Posterior vena cava (tissue), 2 donors: ENCODE measurements at regions not wholly inside any gene's neighbourhood (a gene's known extent, or its start where the extent isn't known, plus 50 kb on each side); places are given as distances from the start of the nearest gene placed in this dataset.
"Not testable (repeated sequence)": the region's sequence is repeated elsewhere in the genome, so short reads cannot be mapped to it uniquely, and the experiment has no call there.

Source experiments
- DNase-seq: peaks from one replicate; pipeline ENCODE4 v3.0.0-alpha.2; 2020; ENCODE audit warnings: low spot score
- intact Hi-C, 2 donors: fragments of 100-400 bp; cut with DNase I; formaldehyde crosslinking; loops; one replicate each; pipeline versions ENCODE4 v1.14.1 to v1.14.2; 2022 to 2023
- donor health status: DM: yes; HTN: yes; CAD: no.
- donor health status: DM: yes; HTN: yes; CAD: no.

DNA sequence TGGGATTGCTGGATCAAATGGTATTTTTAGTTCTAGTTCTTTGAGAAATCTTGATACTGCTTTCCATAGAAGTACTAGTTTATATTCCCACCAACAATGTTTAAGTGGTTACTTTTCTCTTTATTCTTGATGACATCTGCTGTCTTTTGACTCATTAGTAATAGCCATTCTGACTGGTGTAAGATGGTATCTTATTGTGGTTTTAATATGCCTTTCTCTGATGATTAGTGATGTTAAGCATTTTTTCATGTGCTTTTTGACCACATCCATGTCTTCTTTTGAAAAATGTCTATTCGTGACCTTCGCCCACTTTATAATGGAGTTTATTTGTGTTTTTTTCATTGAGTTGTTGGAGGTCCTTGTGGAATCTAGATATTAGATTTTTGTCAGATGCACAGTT, 865.7 kb downstream of the SLC6A15 start:
- intact Hi-C loops = no loop called here
- no peak for DNase-seq

DNA sequence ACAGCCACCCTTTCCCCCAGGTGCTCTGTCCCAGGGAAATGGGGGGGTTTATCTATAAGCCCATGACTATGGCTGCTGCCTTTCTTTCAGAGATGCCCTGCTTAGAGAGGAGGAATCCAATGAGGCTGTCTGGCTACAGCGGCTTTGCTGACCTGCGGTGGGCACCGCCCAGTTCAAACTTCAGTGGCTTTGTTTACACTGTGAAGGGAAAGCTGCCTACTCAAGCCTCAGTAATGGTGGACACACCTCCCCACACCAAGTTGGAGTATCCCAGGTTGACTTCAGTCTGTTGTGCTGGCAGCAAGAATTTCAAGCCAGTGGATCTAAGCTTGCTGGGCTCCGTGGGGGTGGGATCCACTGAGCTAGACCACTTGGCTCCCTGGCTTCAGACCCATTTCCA, 869.2 kb downstream of the SLC6A15 start:
- DNase-seq = no peak
- intact Hi-C loops = no loop called here

DNA sequence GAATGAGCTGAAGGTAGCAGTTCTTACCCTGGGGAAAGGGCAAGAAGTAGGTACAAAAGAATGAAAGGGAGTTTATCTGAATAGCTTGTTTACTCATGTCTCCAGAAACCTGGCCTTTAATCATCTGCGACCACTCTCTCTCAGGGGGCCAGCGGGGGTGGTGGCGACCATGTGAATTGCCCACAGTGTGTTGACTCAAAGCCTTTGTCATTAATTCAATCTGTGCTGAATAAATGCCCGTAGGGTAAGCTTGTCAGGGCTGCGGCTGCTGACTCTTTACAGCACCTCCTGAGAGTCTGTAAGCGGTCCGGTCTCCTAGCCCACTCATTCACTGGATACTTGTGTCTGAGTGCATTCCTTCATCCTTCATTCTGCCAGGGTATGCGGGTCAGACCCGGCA, 874.4 kb downstream of the SLC6A15 start:
- intact Hi-C loops = no loop called here

DNA sequence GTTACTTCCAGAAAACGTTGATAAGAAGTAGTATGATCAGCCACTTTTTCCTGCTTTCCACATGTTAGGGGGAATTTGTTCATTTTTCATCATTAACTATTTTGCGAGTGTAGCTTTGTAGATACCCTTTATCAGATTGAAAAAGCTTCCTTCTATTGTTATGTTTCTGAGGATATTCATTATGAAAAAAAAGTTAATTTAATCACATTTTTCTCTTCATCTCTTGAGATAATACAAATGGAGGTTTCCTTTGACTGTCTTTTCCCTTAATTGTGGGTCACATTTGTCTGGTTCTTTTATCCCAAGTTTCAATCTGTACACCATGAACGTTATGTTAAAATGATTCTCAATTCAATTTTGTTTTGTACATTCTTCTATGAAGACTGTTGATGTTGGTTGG, 875.7 kb downstream of the SLC6A15 start:
- no peak for DNase-seq
- intact Hi-C loops = no loop called here

More for the DNA sequence above, 874.4 kb downstream of the SLC6A15 start:
- no peak for DNase-seq

DNA sequence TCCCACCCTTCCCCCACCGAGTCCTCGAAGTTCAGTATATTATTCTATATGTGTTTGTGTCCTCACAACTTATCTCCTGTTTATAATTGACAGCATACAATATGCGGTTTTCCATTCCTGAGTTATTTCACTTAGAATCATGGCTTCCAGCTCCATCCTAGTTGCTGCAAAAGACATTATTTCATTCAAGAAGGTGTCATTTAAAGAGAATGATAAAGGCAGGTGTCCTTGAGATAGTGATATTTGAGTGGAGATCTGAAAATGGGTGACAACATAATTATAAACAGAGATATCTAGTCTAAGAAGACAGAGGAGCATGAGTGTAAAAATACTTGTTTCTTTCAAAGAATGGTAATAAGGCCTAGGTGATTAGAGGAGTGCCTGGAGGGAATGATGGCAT, 876.8 kb downstream of the SLC6A15 start:
- intact Hi-C loops = no loop called here
- no peak for DNase-seq

DNA sequence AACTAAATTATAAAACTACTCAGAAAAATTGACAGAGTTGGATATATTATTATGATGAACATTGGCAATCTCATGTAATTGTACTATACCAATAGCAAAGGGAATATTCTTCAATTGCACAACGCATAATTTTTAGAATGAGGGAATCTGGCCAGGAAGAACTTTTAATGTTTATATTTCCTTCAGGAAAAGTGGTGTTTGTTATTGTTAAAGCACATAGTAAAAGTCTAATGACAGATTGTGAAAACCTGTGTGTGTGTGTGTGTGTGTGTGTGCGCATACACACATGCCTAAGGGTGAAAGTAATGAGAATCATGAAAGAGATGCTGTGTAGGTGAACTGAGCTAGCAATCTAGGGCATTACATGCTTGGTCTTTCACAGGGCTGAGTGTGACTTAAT, 877.7 kb downstream of the SLC6A15 start:
- intact Hi-C loops = no loop called here

DNA sequence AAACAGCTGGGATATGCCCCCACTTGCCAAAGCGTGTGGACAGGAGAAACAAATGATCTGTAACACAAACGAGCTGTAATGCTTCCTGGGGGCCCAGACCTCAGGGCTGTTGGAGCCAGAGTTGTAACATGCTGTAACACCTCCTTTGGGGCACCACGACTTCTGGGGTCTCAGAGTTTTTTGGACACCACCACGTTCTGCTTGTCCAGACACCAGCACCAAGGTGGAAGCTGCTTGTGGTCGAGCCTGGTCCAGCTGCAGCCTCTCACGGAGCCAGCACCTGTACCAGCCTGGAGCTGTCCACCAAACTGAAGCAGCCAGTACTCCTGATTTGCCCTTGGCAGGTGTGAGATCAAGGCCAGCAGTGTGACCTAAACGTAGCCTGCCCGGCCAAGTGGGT, 879.4 kb downstream of the SLC6A15 start:
- intact Hi-C loops = no loop called here
- DNase-seq = no peak

More for the DNA sequence above, 877.7 kb downstream of the SLC6A15 start:
- DNase-seq = no peak

DNA sequence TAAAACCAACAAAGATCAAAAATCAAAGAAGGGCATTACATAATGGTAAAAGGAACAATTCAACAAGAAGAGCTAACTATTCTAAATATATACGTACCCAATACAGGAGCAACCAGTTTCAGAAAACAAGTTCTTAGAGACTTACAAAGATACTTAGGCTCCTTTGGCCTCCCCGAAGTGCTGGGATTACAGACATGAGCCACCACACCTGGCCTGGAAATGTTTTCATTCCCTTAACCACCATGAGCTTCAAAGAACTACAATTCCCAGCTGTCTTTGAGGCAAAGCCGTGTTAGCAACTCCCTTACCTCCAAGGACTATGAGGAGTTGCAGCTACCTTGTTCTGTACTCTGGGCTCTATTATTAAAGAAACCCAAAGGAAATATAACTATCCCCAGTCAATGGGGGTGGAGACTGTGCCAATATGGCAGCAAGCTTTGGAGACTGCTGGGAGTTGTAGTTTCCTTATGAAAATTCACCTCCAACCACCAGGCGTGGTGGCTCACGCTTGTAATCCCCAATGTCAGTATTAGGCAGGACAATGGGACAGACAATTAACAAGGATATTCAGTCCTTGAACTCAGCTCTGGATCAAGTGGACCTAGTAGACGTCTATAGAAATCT, 893.9 kb downstream of the SLC6A15 start:
- intact Hi-C loops, DNase-seq: not testable (repeated sequence)

DNA sequence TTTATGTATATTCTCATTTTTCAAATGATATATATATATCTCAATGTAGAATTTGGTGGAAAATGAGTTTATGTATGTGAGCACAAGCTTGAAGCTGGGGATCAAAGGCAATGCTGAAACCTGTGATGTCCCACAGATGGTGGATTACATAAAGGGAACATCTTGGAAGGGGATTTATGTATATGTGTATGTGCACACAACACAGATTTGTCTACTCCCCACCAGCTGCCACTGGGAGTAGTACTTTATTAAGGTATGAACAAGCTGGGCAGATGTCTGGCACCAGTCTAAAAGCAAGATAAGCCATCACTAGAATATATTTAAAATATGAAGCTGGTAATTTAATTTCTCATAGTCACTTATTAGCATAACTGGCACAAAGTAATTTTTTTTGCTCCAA, 895.6 kb downstream of the SLC6A15 start:
- intact Hi-C loops = no loop called here
- DNase-seq = no peak

DNA sequence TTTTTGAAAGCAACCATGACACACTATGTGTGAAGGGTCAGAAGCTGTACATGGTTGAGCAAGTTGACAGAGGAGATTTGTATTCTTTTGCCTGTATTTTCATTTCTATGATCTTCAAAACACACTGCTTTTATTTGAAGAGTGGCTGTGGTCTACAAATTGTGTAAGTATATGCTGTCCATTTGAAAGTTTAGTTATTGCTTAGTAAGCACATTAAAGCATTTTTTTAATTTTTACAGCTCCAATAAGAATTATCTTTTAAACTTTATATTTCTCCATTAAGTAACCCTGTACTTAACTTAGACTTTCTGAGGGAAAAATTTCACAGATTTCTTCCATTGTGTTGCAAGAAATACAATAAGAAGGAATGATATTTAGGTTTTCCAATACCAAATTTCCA, 915.2 kb downstream of the SLC6A15 start:
- intact Hi-C loops = no loop called here
- no peak for DNase-seq

DNA sequence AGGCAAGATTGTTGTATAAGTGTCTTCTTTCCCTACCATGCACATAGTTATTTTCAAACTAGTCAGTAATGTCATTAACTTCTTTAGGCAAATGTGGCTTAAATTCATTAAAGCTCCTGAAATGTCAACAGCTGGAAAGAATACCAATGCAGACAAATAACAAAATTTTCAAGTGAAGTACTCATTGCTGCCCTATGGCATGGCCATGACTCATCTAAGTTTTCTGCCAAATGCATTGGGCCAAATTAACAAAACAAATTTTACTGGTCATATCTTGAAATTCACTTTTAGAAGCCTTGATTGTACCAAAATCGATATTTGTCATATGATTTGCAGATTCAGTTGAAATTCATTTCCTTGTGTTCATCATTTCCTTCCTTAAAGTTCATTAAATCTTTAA, 915.9 kb downstream of the SLC6A15 start:
- intact Hi-C loops = no loop called here
- DNase-seq = no peak

DNA sequence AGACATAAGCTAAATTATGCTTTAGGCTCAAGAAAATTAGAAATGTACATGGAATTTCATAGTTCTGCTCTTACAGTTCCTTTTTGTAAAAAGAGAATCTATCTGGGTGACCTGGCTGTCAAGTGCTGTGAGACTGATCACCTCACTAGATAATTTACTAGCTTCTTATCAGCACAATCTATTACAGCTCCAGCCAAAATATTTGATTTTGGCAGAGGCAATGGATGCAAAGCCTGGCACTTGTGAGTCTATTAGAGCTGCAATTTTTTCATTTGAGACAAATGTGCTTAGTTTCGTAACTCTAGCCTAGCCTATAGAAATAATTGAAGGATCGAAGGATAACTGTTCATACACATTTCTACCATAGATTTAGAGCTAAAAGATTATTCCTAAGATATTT, 927.5 kb downstream of the SLC6A15 start:
- no peak for DNase-seq
- intact Hi-C loops = no loop called here

DNA sequence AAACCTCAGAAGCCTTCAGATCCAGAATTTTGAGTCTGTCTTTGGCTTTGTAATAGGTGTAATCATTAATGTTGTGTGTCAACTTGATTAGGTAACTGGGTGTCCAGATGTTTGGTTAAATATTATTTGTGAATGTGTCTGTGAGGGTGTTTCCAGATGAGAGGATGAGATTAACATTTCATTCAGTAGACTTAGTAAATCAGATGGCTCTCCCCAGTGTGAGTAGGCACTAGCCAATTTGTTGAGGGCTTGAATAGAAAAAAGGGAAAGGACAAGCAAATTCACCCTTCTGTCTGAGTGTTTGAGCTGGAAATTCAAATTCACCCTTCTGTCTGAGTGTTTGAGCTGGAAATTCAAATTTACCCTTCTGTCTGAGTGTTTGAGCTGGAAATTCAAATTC, 932.2 kb downstream of the SLC6A15 start:
- intact Hi-C loops = no loop called here
- DNase-seq = no peak

DNA sequence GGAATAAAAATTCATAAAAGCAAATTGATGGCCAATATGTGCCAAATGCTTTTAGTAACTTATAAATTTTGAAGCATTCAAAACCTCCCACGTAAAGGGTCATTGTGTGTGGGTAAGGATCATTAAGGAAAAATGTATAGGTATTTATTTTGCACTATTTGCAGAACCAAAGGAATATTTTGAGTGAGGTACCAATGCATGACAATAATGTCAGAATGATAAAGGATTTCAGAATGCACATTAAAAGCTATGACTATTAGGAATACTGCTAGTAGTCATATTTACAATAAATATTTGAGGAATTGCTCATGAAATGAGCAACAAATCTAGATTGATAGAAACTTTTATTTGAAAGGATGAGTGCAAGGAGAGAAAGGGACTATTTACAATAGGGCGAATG, 932.8 kb downstream of the SLC6A15 start:
- intact Hi-C loops = no loop called here

DNA sequence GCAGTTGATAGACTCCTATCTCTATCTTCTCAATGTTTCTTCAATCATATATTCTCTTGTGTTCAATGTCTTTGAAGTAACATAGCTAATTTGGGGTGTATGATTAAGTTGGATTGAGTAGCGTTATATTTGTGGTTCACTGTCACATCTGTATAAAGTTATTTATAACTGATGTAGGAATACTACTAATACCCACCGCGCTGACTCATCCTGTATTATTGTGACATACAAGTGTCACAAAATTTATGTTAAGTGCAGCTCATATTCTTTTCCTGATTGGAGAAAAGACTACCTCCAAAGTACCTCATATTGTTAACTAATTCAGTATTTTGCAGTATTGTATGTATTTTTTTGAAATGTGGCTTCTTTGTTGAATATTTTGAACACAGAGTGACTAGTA, 940.8 kb downstream of the SLC6A15 start:
- intact Hi-C loops = no loop called here
- no peak for DNase-seq

More for the DNA sequence above, 932.8 kb downstream of the SLC6A15 start:
- no peak for DNase-seq

DNA sequence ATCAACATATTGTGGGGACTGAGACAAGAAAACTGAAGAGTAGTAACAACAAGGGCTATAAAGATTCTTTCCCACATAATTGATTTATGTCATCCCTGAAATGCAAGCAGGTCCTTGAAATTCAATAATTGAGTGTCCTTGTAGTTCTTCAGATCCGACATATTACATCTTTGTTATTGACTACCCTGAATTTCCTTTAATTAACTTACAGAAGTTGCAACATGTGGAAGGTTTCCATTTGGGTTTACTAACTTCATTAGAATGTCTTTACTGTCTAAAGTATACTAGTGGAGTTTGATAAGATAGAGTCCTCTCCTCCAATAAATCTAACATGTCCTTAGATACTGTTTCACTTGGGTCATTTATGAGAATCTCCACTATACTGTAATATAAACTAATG, 951.8 kb downstream of the SLC6A15 start:
- DNase-seq = no peak
- intact Hi-C loops = no loop called here

DNA sequence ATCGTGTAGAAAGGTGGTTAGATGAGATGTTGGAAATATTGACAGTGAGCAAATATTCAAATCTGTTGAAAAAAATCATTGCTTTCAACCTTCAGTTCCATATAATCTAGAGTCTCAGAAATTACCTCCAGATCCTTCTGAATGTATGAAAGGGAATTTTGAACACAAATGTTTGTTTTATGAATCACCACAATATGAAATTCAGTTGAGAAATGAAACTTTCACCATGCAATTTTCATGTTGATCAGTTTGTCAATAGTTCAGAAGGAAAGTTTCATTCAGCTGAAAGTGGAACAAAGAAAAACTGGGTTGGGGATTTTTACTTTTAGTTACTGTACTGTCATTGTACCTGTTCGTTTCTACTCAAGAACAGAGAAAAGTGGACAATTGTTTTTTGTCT, 953.6 kb downstream of the SLC6A15 start:
- intact Hi-C loops = no loop called here
- DNase-seq = no peak

DNA sequence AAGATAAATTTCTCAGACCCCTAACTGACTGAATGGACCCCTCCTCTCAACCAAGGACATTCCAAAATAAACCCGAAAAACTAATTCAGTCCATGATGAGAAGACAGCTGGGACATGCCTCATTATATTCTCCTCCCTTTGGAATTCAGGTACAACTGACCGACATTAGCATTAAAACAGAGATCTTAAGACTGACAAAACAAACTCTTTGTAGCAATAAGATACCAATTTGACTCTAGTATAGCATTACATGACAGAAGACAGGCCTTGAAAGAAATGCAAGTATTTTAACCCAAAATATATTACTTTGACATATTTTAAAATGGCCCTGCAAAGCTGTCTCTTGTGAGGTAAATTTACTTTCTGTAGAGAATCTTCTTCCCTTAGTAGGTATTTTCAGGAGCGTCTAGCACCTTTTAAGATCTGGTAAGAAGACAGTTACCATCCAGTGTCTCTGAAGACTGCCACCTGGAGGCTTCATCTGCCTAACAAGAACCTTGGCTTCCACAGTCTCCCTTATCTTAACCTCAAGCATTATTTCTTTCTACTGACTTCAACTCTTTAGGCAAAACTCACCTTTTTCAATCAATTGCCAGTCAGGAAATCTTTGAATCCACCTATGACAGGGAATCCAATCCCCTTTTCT, 957.5 kb downstream of the SLC6A15 start:
- DNase-seq = no peak
- intact Hi-C loops = no loop called here

DNA sequence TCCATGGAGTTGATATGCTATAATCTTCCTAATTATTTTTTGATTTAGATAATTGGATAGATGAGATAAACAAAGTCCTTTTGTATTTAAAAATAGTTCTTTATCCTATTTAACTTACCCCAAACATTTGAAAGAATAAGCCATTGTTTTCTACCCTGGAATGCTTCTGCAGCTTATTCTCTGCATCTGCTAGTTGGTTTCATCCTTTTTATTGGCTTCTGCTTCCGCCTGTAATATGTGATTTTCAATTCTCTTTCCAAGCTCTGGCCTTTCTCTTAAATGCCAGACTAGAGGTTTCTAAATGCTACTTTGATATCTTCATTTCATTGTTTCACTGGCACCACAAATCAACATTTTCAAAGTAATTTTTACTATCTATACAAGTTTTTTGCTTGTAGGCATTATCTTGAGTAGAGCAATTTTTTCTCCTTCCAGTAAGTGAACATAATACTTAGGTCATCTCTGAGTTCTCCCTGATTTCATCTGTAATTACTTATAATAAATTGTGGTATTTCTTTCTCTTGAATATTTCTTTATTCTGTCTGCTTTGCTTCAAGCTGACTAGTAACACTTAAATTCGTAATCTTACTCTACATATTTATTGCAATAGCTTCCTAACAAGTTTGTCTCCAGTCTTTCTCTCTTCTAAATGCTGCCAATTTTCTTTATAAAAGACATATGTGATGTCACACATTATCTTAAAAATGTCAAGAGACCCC, 958.4 kb downstream of the SLC6A15 start:
- no peak for DNase-seq
- intact Hi-C loops = no loop called here

DNA sequence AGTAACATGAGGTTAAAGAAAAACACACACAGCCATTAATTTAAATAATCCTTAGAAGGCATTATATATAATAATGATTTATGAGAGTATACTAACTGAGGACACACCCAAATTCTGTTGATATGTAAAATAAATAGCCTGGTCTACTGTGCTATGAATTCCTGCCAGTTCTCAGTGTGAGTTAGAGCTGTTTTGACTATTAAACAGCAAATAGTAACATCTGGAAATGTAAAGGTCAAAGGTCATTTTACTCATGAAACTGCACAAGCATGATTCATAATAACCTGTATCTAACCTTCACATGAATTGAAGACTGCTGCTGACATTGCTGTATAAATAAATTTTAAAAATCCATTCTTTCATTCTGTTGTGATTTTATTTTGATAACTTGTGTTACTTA, 966.7 kb downstream of the SLC6A15 start:
- DNase-seq = no peak
- intact Hi-C loops = no loop called here

DNA sequence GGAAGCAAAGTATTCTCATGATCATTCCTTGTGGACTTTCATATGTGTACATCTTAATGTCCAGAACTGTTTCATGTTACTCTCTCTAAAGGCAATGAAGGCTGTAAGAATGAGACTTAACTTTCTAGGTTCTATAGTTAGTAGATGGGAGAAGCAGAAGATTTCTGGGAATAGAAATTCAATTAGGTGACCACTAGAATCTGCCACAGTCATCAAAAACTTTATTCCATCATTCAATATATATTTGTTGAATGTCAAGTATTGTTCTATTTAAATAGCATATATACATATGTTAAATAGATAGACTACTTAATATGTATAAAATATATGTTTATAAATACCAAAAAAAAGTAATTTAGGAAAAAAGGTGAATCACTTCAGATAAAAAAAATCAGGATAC, 972.9 kb downstream of the SLC6A15 start:
- intact Hi-C loops = no loop called here

More for the DNA sequence above, 972.9 kb downstream of the SLC6A15 start:
- no peak for DNase-seq
